ENCODE measurements at regions not wholly inside any gene's neighbourhood (a gene's known extent, or its start where the extent isn't known, plus 50 kb on each side); places are given as distances from the start of the nearest gene placed in this dataset.

DNA sequence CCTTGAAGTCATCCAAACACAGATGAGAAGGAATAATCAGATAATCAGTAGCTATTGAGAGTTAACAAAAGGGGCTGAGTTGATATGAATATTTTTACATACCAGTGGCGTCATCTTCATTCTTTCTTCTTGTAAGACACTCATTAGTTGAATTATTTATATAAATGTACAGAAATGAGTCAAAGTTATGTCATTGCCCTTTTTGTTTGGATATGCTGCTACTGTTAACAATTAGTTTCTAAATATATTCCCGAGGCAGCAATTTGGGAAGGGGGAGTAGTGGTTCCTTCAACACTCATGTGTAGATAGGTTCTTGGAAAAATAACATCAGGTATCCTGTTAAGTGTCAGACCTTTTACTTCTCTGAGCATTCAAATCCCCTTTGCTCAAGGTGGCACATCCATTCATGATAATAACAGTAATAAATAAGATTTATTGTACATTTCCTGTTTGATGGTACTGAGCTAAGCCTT lies 436.6 kb downstream of the SPRY1 start:
- Histone ChIP-seq H3K27ac (ENCODE audit: insufficient read depth, low read length) (peak overlapping the region; percentile 95), H3K4me3 (replicated peaks in 1 of 4; ENCODE audit: control extremely low read depth in 1 of 4, insufficient read depth in 1 of 4, low read depth in 3 of 4, low read length in 4 of 4) (no peak overlapping the region), H3K9ac (ENCODE audit: insufficient read depth, low read length) (no peak overlapping the region), H2AFZ (ENCODE audit: low read length) (no peak overlapping the region), H3K9me3 (ENCODE audit: control insufficient read depth, insufficient read depth, low read depth, low read length) (no peaks in the 10 kb centered on the region), H3K27me3 (ENCODE audit: control insufficient read depth, insufficient read depth, low read length) (no peaks in the 10 kb centered on the region), H4K20me1 (ENCODE audit: control insufficient read depth, extremely low read depth, insufficient read depth, low read length) (no peaks in the 10 kb centered on the region), H3K79me2 (ENCODE audit: control insufficient read depth, insufficient read depth, low read length) (no peaks in the 10 kb centered on the region), H3K36me3 (ENCODE audit: control insufficient read depth, insufficient read depth, low read length) (no peaks in the 10 kb centered on the region), H3K4me2 (ENCODE audit: extremely low read depth, insufficient read depth, low read length) (peak overlapping the region; percentile 36), H3K4me1 (ENCODE audit: control insufficient read depth, extremely low read depth, insufficient read depth, low read length) (peaks cover 16% of the 10 kb centered on the region)
- TF ChIP-seq, protein P1, sequence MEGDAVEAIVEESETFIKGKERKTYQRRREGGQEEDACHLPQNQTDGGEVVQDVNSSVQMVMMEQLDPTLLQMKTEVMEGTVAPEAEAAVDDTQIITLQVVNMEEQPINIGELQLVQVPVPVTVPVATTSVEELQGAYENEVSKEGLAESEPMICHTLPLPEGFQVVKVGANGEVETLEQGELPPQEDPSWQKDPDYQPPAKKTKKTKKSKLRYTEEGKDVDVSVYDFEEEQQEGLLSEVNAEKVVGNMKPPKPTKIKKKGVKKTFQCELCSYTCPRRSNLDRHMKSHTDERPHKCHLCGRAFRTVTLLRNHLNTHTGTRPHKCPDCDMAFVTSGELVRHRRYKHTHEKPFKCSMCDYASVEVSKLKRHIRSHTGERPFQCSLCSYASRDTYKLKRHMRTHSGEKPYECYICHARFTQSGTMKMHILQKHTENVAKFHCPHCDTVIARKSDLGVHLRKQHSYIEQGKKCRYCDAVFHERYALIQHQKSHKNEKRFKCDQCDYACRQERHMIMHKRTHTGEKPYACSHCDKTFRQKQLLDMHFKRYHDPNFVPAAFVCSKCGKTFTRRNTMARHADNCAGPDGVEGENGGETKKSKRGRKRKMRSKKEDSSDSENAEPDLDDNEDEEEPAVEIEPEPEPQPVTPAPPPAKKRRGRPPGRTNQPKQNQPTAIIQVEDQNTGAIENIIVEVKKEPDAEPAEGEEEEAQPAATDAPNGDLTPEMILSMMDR (conservative IDR thresholded peaks at IDR 0.05 in 1 of 2, IDR thresholded peaks at IDR 0.05 in 1 of 2; ENCODE audit: low read depth in 1 of 2, low read length in 2 of 2) = no peak
- no peak for TF ChIP-seq EZH2 (IDR thresholded peaks at IDR 0.05; ENCODE audit: low read length, missing control alignments)
- DNase-seq (ENCODE audit: low read depth in 2 of 2) = peak in 1 of 2 donors; percentile 90

DNA sequence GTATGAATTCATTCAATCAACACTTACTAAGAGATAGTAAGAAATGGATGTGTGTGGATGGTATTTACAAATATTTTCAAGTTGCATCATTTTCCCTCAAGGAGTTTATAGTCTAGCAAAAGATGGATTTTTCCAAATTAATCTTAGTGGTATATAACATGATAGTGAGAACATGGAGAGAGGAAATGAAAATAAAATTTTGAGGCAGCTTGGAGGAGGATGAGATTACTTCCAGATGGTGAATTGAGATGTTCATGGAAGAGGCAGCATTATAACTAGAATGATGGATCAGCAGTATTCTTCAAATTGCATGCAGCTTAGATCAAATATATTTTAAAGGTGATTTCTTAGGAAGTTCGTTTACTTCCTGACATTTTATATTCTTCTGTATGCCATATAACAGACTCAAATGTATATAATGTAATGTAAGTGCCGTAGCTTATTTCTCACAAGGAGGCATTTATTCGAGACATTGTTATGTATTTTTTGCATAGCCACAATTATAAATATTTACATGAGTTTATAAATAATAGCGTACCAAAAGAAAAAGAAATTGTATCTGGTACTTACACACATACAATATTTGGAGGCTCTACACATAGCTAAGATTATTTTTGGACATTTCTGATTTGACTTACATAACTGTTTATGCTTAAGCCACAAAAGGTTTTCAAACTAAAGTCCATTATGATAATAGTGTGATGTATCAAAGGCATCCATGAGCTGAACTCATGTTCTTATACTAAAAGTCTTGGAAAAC lies 439.4 kb downstream of the SPRY1 start:
- no peaks in the 10 kb centered on the region for H3K79me2 ChIP-seq (ENCODE audit: control insufficient read depth, insufficient read depth, low read length)
- no peak overlapping the region for H3K9ac ChIP-seq (ENCODE audit: insufficient read depth, low read length)
- H3K27me3 ChIP-seq (ENCODE audit: control insufficient read depth, insufficient read depth, low read length) = no peaks in the 10 kb centered on the region
- no peak overlapping the region for H3K4me3 ChIP-seq (replicated peaks in 1 of 4; ENCODE audit: control extremely low read depth in 1 of 4, insufficient read depth in 1 of 4, low read depth in 3 of 4, low read length in 4 of 4)
- no peaks in the 10 kb centered on the region for H3K9me3 ChIP-seq (ENCODE audit: control insufficient read depth, insufficient read depth, low read depth, low read length)
- no peak overlapping the region for H2AFZ ChIP-seq (ENCODE audit: low read length)
- no peaks in the 10 kb centered on the region for H4K20me1 ChIP-seq (ENCODE audit: control insufficient read depth, extremely low read depth, insufficient read depth, low read length)
- no peak overlapping the region for H3K4me2 ChIP-seq (ENCODE audit: extremely low read depth, insufficient read depth, low read length)
- no peak for DNase-seq (ENCODE audit: low read depth in 2 of 2)
- H3K36me3 ChIP-seq (ENCODE audit: control insufficient read depth, insufficient read depth, low read length) = no peaks in the 10 kb centered on the region
- peaks cover 23% of the 10 kb centered on the region for H3K4me1 ChIP-seq (ENCODE audit: control insufficient read depth, extremely low read depth, insufficient read depth, low read length)
- TF ChIP-seq, protein P1 (conservative IDR thresholded peaks at IDR 0.05 in 1 of 2, IDR thresholded peaks at IDR 0.05 in 1 of 2; ENCODE audit: low read depth in 1 of 2, low read length in 2 of 2) = no peak
- no peak for TF ChIP-seq EZH2 (IDR thresholded peaks at IDR 0.05; ENCODE audit: low read length, missing control alignments)
- no peak overlapping the region for H3K27ac ChIP-seq (ENCODE audit: insufficient read depth, low read length)

DNA sequence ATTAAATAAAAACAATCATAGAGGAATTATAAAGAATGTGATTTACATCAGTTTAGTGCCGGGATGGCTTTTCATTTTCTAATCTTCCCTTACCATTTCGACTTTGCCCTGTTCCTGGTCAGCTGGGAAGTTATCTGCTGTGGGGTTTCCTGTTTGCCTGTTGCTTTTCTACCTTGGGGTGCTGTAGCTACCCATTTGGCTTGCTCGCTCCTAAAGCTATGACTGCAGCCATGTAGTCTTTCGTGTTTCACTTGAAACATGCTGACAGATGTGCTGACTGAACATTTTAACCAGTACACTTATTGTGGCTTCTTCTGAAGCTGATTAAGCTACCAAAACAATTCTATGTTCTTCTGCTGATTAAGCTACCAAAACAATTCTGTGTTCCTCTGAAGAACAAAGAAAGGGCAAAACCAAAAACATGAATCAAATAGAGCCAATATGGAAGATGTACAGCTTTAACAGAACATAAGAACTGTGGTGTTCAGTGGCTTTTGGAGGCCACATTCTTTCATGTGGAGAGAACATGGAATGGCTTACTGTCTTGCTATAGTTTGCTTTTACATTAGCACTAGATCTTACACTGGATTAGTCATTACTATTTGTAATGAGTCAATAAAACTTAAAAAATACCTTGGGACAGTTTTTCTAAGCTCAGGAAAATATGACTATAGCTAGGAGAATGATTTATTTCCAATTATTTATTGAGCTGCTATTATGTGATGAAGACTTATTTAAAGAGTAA lies 440.4 kb downstream of the SPRY1 start:
- Histone ChIP-seq H3K27ac (ENCODE audit: insufficient read depth, low read length) (no peak overlapping the region), H3K4me3 (replicated peaks in 1 of 4; ENCODE audit: control extremely low read depth in 1 of 4, insufficient read depth in 1 of 4, low read depth in 3 of 4, low read length in 4 of 4) (no peak overlapping the region), H2AFZ (ENCODE audit: low read length) (peak overlapping the region; percentile 56), H3K4me2 (ENCODE audit: extremely low read depth, insufficient read depth, low read length) (no peak overlapping the region), H3K79me2 (ENCODE audit: control insufficient read depth, insufficient read depth, low read length) (no peaks in the 10 kb centered on the region), H3K9me3 (ENCODE audit: control insufficient read depth, insufficient read depth, low read depth, low read length) (no peaks in the 10 kb centered on the region), H3K9ac (ENCODE audit: insufficient read depth, low read length) (no peak overlapping the region), H3K27me3 (ENCODE audit: control insufficient read depth, insufficient read depth, low read length) (no peaks in the 10 kb centered on the region), H4K20me1 (ENCODE audit: control insufficient read depth, extremely low read depth, insufficient read depth, low read length) (no peaks in the 10 kb centered on the region), H3K4me1 (ENCODE audit: control insufficient read depth, extremely low read depth, insufficient read depth, low read length) (peaks cover 14% of the 10 kb centered on the region), H3K36me3 (ENCODE audit: control insufficient read depth, insufficient read depth, low read length) (no peaks in the 10 kb centered on the region)
- DNase-seq (ENCODE audit: low read depth in 2 of 2) = peak in 1 of 2 donors; percentile 48
- no peak for TF ChIP-seq EZH2 (IDR thresholded peaks at IDR 0.05; ENCODE audit: low read length, missing control alignments)
- TF ChIP-seq, protein P1 (conservative IDR thresholded peaks at IDR 0.05 in 1 of 2, IDR thresholded peaks at IDR 0.05 in 1 of 2; ENCODE audit: low read depth in 1 of 2, low read length in 2 of 2) = no peak

All from fibroblast of lung (primary cell).